ENCODE measurements at regions not wholly inside any gene's neighbourhood (a gene's known extent, or its start where the extent isn't known, plus 50 kb on each side); places are given as distances from the start of the nearest gene placed in this dataset.

GRCh38 chr4:176896211-176896610, 103.5 kb upstream of the VEGFC start:
- intact Hi-C loops (cut with DNase I) = no loop called here
- peak in 20 of 42 donors; percentile 7 to 66 (median 30) for DNase-seq

- intact Hi-C loops (cut with DNase I) = no loop called here
- no peak for DNase-seq
Measured at GRCh38 chr4:176897226-176897625, 104.5 kb upstream of the VEGFC start.

- intact Hi-C loops (cut with DNase I) = no loop called here
- DNase-seq = no peak
Measured at GRCh38 chr4:176898791-176899190, 106.1 kb upstream of the VEGFC start.

DNA sequence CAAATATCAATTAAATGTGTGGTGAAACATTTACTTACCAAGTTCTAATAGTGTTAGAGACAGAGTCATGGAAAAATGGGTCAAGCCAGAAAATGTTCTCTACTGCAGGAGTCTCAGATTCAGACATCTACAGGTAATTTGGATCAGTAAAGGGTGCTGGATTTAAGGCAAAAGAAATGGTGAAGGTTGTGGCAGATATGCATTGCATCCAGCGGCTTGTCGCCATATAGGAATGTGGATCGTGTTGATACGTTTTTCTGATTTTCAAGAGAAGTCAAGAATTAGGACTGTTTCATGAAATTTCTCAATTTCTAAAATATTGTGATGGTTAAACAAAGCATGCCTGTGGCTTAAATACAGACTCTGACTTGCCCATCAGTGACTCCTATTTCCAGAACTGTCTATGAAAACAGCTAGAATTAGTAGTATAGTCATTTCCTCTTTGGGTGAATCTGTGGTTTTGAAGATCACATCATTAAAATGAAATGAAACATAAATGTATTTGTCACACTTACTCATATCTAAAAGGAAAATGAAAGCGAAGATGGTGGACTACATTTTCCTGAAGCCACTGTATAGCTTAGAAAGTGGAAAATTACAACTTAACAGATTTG, 110.1 kb upstream of the VEGFC start:
- DNase-seq = no peak
- intact Hi-C loops (cut with DNase I) = no loop called here

DNA sequence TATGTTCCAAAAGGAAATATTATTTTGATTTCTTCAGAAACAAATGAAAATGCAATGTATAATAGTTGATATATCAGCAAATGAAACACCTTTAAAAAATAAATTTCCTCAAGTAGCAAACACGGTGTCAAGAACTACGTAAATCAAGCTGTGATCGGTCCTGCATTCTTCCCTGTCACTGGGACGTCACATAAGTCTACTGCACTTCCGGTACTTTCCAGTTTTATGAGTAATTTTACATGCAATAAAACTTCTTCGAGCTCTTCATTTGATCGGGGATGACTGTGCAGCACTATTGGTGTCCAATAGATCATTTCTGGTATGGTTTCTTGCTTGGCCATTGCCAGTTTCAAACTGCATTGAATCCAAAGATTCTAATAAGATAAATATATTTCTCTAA, 114.0 kb upstream of the VEGFC start:
- no peak for DNase-seq
- intact Hi-C loops (cut with DNase I) = no loop called here

- DNase-seq = no peak
- intact Hi-C loops (cut with DNase I) = no loop called here
Measured at GRCh38 chr4:176910646-176911045, 117.9 kb upstream of the VEGFC start.

DNA sequence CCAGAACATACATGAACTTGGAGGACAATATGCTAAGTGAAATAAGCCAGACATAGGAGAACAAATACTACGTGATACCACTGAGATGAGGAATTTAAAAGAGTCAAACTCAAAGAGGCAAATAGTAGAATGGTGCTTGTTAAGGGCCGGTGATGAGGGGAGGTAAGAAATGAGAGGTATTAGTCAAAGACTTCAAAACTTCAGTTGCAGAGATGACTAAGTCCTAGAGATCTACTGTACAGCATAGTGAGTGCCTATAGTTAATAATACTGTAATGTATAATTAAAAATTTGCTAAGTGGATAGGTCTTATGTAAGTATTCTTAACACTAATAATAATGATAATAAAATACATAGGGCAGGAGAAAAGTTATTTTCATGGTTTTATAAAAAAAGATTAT, 126.9 kb upstream of the VEGFC start:
- intact Hi-C loops (cut with DNase I) = no loop called here
- DNase-seq = no peak

- intact Hi-C loops (cut with DNase I) = no loop called here
- no peak for DNase-seq
Measured at GRCh38 chr4:176920694-176921093, 128.0 kb upstream of the VEGFC start.

GRCh38 chr4:176921256-176921655, 128.5 kb upstream of the VEGFC start:
- intact Hi-C loops (cut with DNase I) = no loop called here
- no peak for DNase-seq

GRCh38 chr4:176924238-176924637, 131.5 kb upstream of the VEGFC start:
- DNase-seq = no peak
- intact Hi-C loops (cut with DNase I) = no loop called here

DNA sequence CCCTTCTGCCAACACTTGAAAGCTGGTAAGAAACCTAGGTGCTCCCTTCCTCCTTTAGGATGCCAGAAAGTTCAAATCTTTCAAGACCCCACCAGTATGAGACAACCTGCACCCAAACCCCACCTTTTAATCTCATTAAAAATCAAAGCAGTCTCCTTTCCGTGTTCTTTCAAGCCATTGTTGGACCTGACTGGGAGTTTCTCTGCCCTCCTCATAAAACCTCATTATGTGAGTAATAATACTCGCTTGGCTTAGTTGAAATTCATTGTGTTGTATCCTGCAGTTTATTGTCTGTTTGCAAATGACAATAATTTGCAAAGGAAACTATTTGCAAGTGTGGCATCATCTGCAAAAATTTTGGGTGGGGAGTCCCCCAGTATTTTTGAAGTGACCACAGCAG, 133.2 kb upstream of the VEGFC start:
- intact Hi-C loops (cut with DNase I) = no loop called here
- DNase-seq = no peak

DNA sequence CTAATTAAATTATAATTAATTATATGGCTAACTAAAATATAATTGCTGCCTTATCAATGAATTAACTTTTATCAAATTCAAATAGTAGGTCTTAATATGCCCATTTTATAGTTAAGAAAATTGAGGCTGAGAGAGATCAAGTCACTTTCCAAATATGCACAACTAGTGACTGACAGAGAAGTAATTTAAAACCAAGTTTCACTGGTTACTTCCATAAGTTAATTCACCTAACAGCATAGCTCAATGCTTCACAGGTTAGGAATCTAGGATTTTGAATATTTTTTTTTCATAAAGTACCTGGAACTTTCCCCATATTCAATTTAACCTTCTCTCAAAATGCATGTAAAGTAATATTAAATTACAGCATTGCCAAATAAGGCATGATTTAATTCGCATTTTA, 134.4 kb upstream of the VEGFC start:
- intact Hi-C loops (cut with DNase I) = no loop called here
- DNase-seq = no peak

DNA sequence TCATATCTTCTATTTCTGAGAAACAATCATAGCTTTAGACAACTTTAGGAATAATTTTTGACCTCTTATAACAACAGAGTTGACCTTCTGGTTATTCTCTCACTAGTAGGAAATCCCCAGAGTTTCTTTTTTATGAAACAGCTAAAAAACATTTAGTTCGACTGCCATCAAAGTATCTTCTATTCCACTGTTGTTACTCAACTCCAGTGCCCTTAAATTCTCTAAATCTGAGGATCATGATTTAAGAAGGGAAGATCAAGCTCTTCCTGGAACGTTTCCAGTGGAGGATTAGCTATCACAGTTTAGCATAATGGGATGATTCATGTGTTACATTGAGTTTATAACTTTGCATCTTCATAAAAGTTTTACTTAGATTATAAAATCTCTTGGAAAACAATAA, 134.9 kb upstream of the VEGFC start:
- intact Hi-C loops (cut with DNase I) = no loop called here
- peak in 1 of 42 donors; percentile 3 for DNase-seq

GRCh38 chr4:176939445-176939844, 146.7 kb upstream of the VEGFC start:
- DNase-seq = no peak
- intact Hi-C loops (cut with DNase I) = no loop called here

DNA sequence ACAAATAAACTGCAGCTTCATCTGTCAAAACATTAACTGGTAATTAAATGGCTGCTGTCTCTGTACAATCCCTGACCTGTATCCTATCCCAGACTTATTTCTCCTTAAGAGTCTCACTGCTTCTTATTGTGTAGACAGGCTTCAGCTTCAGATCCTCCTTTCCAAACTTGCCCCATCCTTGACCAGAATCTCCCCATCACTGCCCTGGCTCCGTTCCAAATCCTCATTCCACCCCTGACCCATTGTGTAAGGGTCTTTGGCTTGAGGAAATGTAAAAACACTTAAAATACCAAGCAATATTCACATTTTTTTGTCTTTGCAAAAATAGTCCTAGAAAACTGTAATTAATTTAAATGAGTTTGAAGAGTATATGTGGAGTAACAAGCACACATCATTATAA, 152.6 kb upstream of the VEGFC start:
- intact Hi-C loops (cut with DNase I) = no loop called here
- DNase-seq = no peak

- intact Hi-C loops (cut with DNase I) = no loop called here
- DNase-seq = no peak
Measured at GRCh38 chr4:176949029-176949428, 156.3 kb upstream of the VEGFC start.

DNA sequence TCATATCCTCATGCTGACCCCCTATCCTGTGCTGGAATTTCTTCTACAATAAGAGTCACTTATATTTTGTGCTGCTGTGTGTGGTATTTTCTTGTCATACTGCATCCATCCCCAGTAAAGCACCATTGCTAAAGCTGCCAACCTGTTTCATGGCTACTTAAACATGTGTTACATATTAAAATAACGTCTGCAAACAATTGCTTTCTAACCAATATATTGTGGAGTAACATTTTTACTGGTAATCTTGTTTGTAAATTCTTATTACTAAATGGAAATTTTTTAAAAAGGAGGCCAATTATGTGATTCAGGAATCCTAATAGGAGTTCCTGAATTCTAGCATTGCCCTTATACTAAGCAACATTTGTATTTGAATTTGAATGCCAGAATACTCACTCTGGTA, 160.3 kb upstream of the VEGFC start:
- DNase-seq = no peak
- intact Hi-C loops (cut with DNase I) = no loop called here

DNA sequence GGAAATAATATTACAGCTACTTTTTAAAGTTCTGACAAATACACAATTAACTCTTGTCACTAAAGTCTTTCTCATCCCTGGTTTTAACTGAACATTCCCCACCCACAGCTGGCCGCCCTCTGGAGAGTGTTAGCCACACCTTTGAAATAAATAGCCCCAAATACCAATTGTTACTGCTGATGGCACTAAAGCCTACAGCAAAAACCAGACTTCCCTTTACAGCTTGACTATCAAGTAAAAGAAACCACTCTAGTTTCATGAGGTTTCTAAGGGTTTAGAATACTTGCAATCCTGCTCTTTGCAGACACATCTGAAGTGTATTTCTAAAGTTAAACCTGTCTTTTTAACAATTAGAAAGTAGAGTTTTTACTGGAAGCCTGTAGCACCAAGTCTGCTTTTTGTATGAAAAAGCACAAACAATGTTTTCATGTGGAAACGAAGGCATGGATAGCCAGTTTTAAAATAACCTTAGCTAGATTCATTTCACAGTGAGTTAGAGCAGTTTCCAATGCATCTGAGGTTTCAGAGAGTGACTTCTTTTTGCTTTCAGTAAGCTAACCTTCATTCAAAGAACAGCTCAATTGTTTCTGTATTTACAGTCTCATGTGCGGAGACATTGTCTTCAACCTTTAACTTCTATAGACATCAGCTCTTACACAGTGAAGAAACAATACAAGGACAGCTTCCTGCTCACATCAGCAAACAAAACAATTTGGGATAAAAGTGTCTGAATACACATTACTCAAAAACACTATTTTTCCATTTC, 164.8 kb upstream of the VEGFC start:
- intact Hi-C loops (cut with DNase I) = no loop called here
- no peak for DNase-seq

- DNase-seq = no peak
- intact Hi-C loops (cut with DNase I) = no loop called here
Measured at GRCh38 chr4:176959980-176960379, 167.3 kb upstream of the VEGFC start.

GRCh38 chr4:176963121-176963520, 170.4 kb upstream of the VEGFC start:
- DNase-seq = no peak
- intact Hi-C loops (cut with DNase I) = no loop called here

DNA sequence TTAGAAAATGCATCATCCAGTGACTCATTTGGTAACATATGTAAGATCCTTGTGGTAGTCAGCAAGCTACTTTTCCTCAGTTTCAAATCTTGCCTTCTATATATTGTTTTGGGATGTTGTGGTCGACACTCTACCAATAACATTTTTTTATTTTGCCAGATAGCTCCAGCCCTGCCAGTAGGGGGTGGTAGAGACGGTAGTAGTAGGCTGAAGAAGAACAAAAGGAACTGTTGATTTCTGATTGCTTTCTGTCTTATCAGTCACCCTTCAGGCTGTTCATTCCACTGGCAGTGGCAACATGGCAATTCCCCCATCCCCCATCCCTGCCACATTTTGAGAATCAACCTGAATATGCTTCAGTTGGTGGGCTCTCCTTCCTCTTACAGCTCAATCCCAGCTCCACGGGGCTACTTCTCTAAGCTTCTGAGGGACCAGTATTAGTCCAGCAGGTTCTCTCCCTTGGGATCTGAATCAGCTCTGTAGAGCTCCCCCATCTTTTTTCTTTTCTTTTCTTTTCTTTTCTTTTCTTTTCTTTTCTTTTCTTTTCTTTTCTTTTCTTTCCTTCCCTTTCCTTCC, 171.5 kb upstream of the VEGFC start:
- intact Hi-C loops (cut with DNase I) = no loop called here

More for the DNA sequence above, 171.5 kb upstream of the VEGFC start:
- DNase-seq = no peak

Data from head of caudate nucleus (tissue), 42 donors.